Muscle of arm (tissue), 1 donor: ENCODE measurements at regions not wholly inside any gene's neighbourhood (a gene's known extent, or its start where the extent isn't known, plus 50 kb on each side); places are given as distances from the start of the nearest gene placed in this dataset.

Source experiments
- DNase-seq: peaks from one replicate; pipeline ENCODE4 v3.0.0-alpha.2; 2013

GRCh38 chr2:12059616-12060441 is 313.4 kb downstream of the LPIN1 start:
- DNase-seq: no peak

- DNase-seq: peak; percentile 36
Measured at GRCh38 chr2:12060886-12061285, 314.5 kb downstream of the LPIN1 start.

- peak; percentile 53 for DNase-seq
Measured at GRCh38 chr2:12061286-12062052, 315.0 kb downstream of the LPIN1 start.

- DNase-seq: no peak
Measured at GRCh38 chr2:12062053-12062395, 315.6 kb downstream of the LPIN1 start.

GRCh38 chr2:12063210-12063609 is 316.8 kb downstream of the LPIN1 start:
- no peak for DNase-seq

DNA sequence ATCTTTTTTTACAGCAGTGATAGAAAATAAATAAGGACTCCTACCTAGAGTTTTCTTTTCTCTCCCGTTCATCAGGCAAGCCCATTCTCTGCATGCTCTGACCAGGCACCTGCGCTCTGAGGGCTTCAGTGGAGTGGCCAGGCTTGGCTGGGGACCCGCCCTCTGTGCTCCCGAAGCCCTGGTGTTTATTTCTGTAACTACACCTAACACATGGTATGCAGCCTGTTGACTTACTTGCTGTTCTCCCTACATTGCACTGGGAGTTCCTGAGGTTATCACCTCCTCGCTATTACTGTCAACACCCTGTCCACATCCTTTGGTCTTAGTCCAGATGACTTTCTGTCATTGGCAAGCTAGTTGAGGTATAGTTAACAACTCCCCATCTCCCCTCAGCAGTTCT is 317.7 kb downstream of the LPIN1 start:
- DNase-seq: no peak

GRCh38 chr2:12066116-12066515 is 319.7 kb downstream of the LPIN1 start:
- DNase-seq: no peak

- DNase-seq: no peak
Measured at GRCh38 chr2:12066986-12067385, 320.6 kb downstream of the LPIN1 start.

DNA sequence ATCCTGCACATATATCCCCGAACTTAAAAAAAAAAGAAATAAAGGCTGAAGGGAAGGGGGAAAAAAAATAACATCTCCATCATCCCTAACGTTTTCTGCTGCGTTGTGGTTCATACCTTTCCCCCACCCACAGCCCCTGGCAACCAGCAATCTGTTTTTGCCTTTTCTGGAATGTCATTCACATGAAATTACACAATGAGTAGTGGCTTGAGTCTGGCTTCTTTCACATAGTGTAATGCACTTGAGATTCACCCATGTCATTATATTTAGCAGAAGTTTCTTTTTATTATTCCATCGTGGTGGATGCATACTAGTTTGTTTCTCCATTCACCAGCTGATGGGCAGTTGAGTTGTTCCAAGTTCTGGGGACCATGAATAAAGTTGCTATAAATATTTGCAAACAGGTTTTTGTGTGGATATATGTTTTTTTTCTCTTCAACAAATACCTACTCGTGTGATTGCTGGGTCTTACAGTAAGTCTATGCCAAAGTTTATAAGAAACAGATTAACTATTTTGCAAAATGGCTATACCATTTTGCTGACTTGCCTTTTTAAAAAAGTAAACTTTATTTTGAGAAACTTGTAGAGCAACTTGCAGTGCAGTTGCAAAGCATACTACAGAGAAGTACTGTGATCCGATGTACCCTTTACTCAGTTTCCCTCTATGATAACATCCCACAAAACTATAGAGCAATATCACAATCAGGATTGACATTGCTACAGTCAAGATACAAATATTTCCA is 322.5 kb downstream of the LPIN1 start:
- DNase-seq: no peak

- no peak for DNase-seq
Measured at GRCh38 chr2:12070153-12070552, 323.7 kb downstream of the LPIN1 start.

DNA sequence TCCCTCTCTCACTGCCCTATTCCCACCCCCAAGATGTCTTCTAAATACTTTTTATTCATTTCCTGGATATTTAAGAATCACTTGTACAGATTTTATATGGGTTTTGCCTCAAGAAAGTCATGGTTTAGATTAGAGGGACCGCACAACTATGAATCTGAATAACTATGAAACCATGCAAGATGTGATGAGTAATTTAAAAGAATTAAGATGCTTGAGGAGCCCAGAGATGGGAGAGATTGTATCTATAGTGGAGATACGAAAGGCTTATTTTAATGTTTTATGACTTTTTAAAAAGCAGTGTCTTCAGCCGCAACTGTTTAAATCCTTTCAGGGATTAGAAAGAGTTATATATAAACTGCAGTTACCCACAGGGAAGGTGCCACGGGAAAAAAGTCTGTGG is 324.1 kb downstream of the LPIN1 start:
- DNase-seq: no peak

GRCh38 chr2:12071318-12071717 is 324.9 kb downstream of the LPIN1 start:
- DNase-seq: no peak

DNA sequence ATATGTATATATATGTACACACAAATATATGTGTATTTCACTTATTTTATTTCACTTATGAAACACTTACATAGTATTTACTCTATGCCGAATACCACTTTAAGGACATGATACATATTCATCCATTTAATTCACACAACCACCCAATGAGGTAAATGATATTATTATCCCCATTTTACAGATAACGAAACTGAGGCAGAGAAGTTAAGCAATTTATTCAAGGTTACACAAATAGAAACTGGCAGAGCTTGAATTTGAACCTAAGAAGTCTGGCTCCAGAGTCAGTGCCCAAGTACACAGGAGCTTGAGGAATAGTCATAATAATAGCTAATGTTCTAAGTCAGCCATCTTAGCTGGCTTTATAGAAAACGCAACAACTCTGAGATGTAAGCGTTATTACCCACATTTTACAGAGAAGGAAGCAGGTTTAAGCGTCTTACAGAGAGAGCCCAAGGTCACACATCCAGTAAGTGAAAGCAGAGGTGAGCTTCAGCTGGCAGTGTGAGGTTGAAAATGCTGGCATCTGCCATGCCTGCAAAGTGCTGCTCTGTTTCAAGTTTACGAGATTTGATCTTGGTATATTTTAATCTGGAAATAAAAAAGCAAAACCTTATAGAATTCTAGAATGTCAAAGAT is 326.9 kb downstream of the LPIN1 start:
- no peak for DNase-seq

- DNase-seq: no peak
Measured at GRCh38 chr2:12074126-12074844, 327.9 kb downstream of the LPIN1 start.

DNA sequence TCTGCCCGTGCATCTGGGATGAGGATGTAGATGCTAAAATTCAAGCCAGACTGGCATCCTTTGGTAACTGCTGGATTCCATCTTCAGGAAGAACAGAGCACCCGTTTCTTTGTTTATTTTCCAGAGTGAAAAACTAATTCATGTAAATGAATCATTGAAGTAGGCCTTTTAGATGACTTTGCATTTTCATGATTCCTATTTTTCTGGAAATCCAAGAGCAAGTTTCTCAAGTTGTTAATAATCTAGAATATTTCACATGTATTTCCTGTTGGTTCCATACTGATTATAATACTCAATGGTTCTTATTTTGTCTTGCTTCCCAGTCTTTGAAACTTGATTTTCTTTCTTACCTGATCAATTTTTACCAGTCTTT is 328.4 kb downstream of the LPIN1 start:
- no peak for DNase-seq

- no peak for DNase-seq
Measured at GRCh38 chr2:12075603-12076002, 329.2 kb downstream of the LPIN1 start.

DNA sequence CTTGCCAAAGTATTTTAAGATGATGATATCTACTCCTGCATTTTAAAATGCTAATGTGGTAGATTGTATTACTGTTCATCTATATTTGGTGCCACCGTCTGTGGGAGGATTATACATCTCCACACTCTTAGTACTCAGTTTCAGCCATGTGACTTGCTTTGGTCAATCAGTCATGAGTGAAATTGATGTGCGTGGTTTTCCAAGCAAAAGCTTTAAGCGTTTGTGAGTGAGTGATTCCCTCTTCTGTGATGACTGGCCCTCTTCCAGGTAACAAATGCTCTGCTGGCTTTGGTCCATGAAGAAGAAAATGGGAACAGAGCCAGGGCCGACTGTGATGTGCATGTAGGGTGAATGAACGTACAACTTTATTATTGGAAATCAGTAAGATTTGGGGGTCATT is 330.4 kb downstream of the LPIN1 start:
- peak; percentile 26 for DNase-seq

GRCh38 chr2:12080360-12080759 is 333.9 kb downstream of the LPIN1 start:
- DNase-seq: no peak

DNA sequence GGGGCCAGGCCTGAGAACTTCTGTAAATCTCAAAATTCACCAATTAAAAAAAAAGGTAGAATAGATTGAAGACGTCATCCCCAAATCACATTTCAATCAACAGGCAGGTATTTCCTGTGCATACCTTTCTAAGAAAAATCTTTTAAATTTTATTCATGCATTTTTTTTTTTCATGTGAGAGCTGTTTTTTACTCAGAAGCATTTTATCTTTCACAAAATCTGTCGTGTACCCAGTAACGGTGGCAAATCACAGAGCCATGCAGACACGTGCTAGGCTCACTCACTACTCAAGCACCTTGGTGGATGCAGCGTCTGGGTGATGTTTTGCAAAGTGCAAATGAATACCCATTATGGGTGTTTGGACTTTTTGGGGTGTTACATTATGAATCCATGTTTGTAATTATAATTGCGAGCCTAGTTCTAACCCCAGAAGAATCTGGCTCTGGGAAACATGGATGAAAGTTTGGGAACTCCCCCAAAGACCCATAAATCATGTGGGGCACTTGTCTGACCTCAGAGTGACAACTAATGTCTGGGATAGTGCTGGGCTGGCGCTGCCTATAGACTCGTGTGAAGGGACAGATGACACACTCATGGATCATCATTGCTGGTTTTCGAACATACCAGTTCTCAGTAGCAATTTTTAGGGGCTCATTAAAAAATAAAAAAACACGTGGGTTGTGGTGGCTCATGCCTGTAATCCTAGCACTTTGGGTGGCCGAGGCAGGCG is 335.2 kb downstream of the LPIN1 start:
- no peak for DNase-seq

GRCh38 chr2:12083081-12083581 is 336.7 kb downstream of the LPIN1 start:
- no peak for DNase-seq
